Uterus (tissue), 2 donors: ENCODE measurements at regions not wholly inside any gene's neighbourhood (a gene's known extent, or its start where the extent isn't known, plus 50 kb on each side); places are given as distances from the start of the nearest gene placed in this dataset.

Experiments used
- POLR2A ChIP-seq, 2 donors: fragments of 450-650 bp; IDR thresholded peaks; one replicate each; pipeline ENCODE4 v1.6.1; 2016; ENCODE audit warnings: antibody characterized with exemption in 2 of 2, mild to moderate bottlenecking in 1 of 2, moderate library complexity in 1 of 2
- TF ChIP-seq, protein P1 (sequence below), 4 experiments: fragments of 200-600 bp in 2 of 4; fragments of 450-650 bp in 2 of 4; sonication (generic) in 2 of 4; IDR thresholded peaks; one replicate each; pipeline ENCODE4 v1.5.1; 2016 to 2019; ENCODE audit warnings: antibody characterized with exemption in 4 of 4, mild to moderate bottlenecking in 2 of 4, moderate library complexity in 1 of 4

GRCh38 chr13:37385956-37386670 lies 212.5 kb downstream of the POSTN start:
- TF ChIP-seq, protein P1, sequence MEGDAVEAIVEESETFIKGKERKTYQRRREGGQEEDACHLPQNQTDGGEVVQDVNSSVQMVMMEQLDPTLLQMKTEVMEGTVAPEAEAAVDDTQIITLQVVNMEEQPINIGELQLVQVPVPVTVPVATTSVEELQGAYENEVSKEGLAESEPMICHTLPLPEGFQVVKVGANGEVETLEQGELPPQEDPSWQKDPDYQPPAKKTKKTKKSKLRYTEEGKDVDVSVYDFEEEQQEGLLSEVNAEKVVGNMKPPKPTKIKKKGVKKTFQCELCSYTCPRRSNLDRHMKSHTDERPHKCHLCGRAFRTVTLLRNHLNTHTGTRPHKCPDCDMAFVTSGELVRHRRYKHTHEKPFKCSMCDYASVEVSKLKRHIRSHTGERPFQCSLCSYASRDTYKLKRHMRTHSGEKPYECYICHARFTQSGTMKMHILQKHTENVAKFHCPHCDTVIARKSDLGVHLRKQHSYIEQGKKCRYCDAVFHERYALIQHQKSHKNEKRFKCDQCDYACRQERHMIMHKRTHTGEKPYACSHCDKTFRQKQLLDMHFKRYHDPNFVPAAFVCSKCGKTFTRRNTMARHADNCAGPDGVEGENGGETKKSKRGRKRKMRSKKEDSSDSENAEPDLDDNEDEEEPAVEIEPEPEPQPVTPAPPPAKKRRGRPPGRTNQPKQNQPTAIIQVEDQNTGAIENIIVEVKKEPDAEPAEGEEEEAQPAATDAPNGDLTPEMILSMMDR (IDR thresholded peaks at IDR 0.05), result no peak
- no peak for TF ChIP-seq POLR2A (IDR thresholded peaks at IDR 0.05)
